ENCODE measurements at regions not wholly inside any gene's neighbourhood (a gene's known extent, or its start where the extent isn't known, plus 50 kb on each side); places are given as distances from the start of the nearest gene placed in this dataset.

GRCh38 chr4:36010397-36010929 is 233.9 kb downstream of the ARAP2 start:
- no peak for DNase-seq

GRCh38 chr4:36011381-36011780 is 232.9 kb downstream of the ARAP2 start:
- DNase-seq = no peak

- DNase-seq = no peak
These were observed 231.8 kb downstream of the ARAP2 start for GRCh38 chr4:36012503-36012902.

- no peak for DNase-seq
These were observed 231.1 kb downstream of the ARAP2 start for GRCh38 chr4:36013206-36013605.
